Stimulated activated CD8-positive, alpha-beta memory T cell treated with anti-CD3 and anti-CD28 coated beads, Interleukin-7, amount 100 ng/mL, for 48 hours (primary cell): ENCODE measurements at regions not wholly inside any gene's neighbourhood (a gene's known extent, or its start where the extent isn't known, plus 50 kb on each side); places are given as distances from the start of the nearest gene placed in this dataset.

Experiments used
- DNase-seq, 2 donors: peaks; one replicate each; pipeline ENCODE4 v3.0.0-alpha.2; 2020; ENCODE audit warnings: low read depth in 1 of 2; ENCODE audit errors: extremely low read depth in 1 of 2

DNA sequence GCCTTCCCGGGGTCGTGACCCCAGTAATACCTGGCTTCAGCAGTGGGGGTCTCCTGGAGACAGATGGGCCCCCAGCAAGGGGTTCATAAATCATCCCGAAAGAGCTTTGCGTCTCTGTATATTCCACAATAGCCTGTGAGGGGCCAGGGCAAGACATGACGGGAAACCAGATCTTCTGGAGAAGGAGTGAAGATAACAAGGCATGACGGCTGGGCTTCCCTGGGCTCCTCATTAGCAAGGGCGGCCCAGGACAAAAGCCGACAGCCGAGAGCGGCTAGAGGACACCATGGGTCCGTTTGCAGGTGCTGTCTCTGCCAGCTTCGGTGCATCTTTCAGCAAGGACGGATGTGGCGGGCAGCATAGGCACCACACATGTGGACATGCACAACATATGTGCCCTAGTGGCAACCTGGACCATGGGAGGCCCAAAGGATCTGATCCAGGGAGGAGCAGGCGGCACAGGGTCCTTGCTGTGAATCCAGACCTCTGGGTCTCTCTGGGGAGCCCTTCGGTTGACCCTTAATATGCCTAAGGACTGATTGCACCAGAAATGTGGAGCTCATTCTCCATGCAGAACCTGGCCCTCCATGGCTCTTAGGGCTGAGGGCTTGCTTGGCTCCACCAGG is 136.9 kb upstream of the FOXF1 start:
- DNase-seq: no peak

DNA sequence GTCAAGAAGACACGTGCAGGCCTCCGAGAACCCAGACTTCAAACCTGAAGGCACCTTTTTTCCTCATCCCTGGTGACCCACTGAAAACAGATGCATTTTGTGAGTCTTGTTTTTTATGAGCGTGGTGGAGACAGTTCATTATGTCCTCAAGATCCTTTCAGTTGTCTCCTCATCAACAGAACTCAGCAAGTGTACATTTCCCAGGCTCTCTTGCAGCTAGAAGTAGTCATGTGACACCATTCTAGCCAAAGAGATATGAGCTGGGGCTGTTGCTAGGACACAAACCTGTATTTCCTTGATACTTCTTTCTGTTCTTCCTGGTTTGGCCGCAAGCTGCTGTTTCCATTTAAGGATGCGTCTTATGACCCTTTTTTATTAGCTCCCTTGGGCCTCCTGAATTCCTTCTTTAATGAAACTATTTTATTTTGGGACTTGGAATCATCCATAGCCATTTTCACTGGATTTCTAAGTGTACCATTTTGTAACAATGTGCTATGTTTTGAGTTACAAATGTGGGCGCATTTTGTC is 135.7 kb upstream of the FOXF1 start:
- DNase-seq: no peak

DNA sequence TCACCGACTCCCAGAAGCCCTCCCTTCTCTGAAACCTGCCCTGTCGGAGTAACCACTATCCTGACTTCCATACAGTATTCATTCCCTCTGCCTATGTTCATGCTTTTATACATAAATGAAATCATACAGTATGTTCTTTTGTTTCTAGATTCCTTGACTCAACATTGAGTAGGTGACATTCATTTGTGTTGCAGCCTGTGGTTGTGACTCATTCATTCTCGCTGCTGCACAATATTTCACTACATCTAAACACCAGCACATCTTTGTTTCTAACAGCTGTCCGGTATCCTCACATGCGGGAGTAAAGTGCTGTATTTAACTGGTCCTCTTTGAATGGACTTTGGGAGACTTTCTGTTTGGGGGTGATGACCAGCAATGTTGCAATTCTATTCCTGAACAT is 135.0 kb upstream of the FOXF1 start:
- DNase-seq: no peak

DNA sequence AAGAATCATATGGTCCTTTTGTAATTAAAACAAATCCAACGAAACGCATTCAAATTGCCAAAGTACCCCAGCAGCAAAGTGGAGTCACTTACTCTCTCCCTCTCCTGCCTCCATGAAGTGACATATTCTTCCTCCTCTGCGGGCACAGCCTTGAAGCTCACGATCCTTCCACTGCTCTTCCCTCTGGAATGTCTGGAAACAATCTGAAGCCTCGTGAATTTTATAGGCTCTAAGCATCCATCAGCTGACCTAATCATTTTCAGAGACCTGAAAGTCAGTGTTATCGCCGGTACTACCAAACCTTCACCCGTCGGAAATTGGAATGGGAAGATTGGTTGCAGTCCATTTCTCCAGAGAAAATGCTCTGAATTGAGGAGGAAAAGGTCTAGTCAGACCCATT is 134.5 kb upstream of the FOXF1 start:
- no peak for DNase-seq

DNA sequence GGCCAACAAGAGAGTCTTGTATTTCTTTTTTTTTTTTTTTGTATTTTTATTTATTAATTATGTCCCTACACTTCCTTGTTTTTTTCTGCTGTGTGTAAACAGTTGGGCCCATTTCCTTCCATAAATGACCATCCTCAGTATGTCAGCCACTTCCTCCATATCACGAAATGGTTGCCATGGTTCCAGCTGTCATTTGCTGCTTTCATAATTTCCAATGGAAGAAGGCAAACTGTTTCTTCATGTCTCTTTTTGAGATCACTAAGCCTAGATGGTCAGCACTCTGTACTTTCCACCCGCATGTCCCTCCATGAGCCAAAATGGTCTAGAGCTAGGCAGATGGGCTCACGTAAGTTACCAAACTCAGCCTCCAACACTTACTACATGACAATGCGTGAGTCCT is 133.5 kb upstream of the FOXF1 start:
- DNase-seq: no peak

DNA sequence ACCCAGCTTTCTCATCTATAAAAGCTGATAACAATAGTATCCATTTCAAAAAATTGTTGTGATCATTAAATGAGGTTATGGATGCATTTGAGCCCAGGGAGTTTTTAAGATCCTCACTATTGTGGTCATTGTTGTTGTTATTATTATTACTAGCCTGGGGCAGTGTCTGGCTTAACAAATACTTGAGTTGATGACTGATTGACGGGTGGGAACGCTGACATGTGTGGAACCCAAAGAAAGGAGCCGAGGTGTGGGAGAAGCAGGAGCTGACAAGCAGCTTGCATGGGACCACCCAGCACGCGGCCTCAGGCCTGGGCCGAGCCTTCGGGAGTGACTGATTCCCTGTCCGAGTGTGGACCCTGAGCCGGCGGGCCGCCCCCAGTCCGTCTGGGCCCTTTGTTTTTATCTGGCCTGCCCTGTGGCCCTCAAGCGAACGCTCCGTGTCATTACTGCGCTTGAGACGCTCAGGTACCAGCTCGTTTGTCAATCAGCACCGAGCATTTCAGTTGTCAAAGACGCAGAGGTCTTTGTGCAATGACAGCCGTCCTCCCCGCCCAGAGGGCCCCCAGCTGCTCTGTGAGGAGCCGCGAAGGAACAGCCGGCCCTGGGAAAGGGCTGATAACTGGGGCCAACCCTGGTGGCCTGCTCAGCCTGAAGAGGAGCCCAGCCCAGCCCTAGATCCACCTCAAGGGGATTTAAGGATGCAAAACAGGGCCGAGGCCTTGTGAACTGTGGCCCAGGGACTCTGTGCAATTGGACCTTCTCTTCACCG is 132.9 kb upstream of the FOXF1 start:
- DNase-seq: no peak

DNA sequence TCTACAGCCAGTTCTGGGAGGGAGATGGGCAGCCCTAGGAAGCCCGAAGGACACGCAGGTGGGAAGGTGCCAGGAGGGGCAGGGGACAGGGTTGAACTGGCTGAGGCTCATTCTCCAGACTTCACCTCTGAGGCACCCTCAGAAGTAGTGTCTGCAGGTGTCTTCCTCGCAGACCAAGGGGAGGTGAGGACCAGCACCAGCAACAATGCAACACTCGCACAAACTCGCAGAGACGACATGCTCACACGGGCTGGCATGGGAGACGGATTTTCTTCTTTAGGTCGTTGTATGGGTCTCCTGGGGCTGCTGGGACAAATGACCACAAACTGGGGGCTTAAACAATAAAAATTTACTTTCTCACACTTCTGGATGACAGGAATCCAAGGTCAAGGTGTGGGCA is 132.2 kb upstream of the FOXF1 start:
- no peak for DNase-seq

DNA sequence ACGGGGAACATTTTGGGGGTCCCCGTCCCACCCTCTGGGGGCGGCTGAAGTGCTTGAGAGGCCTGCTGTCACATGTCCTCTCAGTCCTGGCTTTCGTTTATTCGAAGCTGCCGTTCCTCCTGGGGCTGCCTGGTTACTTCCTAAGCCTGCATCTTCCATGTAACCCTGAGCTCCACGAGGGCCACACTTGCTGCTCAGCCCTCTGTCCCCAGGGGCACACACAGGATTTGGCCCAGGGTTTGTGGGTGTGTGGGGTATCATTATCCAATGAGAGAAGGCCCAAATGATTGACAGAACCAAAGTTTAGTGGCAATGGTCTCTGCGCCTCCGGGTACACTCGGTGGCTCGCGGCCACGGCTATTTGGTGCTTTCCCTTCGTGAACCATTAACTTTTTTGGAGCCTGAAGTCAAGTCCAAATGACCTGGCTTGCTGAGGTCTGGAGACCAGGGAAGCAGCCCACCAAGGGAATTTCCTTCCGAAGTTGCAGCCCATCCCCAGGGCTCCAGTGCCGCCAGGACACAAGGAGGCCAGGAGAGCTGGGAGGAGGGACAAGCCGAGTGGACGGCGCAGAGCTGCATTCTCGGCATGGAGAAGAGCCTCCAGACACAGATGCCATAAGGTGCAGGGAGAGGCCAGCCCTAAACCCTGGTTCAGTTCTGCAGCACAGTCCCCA is 131.4 kb upstream of the FOXF1 start:
- DNase-seq: no peak

DNA sequence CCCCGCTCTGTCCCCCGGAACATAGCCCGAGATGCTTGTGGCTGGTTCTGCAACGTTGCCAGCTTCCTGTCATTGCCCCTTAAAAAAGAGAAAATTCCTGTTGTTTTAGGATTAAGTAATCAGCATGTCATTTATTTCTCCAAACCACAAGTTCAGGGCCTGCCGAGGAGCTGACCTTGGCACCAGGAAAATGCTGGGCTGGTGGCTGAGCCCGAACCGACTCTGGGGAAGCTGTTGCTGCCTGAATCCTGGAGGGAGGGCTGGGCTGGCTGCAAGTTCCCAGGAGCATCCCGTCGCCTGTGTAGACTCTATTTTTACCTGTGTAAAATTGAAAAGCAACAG is 130.9 kb upstream of the FOXF1 start:
- DNase-seq: no peak

DNA sequence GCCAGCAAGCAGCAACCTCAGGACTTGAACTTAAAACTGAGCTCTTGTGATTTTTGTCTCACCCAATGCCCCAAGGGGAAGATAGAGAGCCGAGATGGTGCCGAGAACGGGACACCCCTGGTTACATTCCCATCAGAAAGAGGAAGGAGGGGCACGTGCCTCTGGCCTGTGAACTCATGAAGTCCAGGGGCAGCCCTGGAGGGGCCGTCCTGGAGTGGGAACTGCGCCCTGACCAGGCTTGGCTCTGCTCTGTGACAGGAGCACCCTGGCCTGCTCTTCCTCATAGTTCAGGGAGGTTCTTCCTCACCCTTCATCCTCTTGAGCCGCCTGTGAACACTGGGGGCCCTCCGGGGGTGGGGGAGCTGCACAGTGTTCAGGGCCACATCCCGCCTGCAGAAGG is 130.3 kb upstream of the FOXF1 start:
- DNase-seq: no peak

DNA sequence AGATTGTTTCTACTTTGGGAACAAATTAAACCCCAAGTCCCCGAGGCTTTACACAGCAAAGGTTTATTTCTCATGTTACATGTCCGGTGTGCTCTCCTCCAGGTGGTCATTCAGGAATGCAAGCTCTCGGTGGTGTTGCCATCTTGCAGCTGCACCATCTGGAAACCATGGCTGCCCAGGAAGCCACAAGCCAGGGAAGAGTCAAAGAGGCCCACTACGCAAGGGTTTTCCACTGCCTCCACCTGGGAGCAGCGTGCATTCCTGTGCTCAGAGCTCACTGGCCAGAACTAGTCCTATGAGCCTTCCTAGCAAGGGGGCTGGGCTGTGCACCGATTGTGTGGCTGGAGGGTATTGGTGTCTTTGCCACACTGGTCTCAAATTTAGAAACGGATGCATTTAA is 128.8 kb upstream of the FOXF1 start:
- no peak for DNase-seq

DNA sequence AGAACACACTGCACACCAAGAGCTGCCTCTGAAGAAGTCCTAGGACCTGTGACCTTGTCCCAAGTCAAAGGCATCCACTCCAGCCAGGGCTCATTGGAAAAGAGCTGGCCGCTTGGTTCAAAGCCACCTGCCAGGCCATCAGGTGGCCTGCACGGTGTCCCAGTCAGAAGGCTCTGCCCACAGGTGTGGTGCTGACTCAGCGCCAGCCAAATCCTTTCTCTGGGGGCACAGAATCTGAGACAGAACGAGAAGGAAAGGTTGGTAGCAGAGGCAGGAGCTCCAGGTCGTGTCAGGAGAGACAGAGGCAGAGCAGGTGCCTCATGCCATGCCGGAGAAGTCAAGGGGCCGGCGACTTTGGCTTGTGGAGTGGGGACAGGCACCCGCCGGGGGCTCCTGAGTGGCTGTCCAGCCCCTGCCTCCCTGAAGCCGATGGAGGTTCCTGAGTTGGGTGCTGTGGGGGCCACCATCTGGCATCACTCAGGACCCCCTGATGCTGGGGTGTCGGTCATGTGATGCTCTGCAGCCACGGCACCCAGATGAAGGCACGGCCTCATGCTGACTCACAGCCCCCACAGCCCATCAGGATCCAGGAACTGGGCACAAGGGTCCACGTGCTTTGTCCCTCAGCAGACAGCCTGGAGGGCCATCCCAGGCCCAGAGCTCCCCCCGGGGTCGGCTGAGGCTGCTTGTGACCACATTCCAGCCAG is 128.1 kb upstream of the FOXF1 start:
- DNase-seq: no peak

DNA sequence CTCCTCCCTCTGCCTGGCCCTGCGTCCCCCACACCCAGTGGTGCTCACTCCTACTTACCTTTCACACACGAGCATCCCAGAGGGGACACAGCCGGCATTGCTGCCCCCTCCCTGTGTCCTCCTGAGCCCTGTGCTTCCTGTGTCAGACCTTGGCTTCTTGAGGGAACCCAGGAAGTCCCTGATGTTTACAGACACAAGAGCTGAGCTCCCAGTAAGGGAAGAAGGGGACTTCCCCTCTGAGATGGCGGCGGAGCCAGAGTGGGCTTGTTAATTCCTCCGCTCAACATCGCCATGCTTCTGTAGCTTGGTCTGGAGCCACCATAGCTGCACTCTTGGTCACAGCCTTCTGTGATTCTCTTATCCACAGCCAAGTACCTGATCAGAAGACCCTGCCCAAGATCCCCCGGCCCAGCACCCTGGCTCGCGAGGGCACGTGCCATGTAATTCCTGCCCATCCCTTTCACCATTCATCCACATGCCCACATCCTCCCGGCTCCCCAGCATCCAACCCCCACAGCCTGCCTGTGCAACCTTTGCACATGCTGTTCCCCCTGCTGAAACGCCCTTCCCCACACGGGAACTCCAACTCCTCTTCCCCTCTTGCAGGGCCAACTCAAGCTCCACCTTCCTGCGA is 127.4 kb upstream of the FOXF1 start:
- DNase-seq: no peak

DNA sequence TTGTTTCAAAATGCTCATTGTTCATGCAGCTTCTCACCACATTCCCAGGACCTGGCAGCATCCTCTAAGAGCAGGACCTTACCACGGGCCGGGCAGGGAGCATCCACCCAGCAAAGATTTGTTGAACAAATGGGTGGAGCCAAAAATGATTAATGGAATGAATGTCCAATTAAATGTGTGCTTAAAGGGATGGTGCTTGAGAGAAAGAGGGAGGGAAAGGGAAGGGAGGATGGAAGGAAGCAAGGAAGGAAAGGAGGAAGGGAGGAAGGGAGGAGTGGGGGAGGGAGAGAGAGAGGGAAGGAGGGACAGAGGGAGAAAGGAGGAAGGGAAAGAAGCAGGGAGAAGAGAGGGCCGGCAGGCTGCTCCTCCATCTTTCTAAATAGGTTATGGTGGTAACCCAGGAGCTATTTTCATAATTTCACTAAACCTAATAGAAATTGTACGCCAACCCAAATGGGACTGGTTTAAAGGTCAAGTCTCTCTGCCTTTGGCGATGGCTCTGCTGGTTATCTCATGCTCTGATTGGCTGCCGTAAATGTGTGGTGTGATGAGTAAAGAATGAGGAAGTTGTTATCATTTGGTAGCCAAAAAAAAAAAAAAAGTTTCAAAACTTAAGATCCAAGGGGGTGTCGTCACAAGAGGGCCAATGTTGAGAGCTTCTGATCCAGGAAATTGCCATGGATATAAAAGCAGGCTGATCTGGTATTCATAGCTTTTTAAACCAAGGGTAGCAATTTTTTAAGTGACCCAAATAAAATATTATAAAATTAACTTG is 126.7 kb upstream of the FOXF1 start:
- DNase-seq: no peak

DNA sequence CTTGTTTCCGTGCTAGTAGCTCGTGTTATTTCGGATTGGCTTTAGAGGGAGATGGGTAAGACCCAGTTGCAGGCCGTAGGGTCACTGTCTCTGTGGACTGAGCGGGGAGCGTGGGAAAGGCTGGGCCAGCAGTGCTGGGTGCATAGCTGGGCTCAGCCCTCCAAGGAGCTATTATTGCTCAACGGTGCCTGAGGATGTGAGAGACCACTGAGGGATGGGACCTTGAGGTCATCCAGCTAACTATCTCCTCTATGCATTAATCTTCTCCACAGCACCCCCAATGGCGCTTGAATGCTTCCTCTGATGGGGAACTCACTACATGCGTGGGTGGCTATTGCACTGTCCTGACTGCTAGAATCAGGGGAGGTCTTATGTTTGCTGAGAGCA is 126.1 kb upstream of the FOXF1 start:
- DNase-seq: no peak

DNA sequence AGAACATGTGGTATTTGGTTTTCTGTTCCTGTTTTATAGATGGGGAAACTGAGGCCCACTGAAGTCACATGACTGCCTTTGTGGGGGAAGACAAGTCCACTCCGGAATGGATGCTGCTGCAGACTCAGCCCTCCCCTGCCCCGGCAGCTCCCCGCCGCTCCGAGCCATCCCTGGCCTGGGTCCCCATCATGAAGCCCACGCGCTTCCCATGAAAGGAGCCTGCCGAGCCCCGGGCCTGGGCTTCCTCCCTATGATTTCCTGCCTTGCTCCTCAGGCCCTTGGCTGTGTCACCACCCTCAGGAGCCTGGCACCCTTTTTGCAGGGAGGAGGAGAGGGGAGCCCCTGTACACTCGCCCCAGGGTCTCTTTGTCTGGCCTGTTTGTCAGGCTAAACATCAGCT is 125.3 kb upstream of the FOXF1 start:
- DNase-seq: no peak

DNA sequence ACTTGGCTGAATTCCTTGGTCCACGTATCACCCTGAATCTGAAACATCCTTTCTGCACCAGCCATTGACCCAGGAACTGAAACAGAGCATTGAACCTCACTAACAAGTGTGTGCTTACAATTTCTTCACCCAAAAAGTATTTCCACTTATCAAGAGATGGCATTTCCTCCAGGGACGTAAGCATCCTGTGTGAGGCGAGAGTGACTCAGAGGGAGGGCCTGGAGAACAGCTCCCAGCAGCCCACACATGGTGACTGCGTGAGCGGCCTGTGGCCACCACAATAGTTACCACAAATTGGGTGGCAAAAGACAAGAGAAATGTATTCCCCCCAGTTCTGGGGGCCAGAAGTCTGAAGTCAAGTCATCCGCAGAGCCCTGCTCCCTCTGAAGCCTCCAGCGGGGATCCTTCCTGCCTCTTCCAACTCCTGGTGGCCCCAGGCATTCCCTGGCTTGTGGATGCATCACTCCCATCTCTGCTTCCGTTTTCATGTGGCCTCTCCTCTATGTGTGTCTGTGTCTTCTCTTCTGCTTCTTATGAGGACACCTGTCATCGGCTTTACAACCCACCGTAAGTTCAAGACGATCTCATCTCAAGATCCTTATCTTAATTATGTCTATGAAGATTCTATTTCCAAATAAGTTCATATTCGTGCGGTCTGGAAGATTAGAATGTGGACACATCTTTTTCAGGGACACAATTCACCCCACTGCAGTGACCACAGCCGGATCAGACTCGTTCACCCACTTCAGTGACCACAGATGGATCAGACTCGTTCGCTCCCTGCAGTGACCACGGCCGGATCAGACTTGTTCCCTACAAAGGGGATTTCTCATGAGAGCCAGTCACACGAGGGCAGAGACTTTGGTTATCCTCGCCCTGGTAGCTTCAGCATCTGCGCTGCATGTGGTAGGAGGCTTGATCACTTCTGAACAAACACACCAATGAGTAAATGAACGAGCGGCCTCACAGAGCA is 122.6 kb upstream of the FOXF1 start:
- DNase-seq: no peak

DNA sequence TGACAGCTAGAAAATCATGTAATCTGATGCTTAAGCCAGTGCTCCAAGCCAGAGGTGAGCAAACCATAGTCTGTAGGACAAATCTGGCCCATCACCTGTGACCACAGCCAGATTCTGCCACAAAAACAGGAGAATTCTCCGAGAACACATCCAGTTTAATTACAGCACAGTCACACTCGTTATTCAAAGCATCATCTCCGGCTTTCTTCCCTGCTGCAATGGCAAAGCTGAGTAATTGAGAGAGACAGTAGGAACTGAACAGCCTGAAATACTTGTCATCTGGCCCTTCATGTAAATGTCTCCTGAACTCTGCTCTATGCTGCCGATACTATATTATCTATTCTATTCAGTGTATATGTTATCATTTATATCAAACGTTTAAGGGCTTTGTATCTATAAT is 121.4 kb upstream of the FOXF1 start:
- DNase-seq: no peak
